Mesothelial cell of epicardium (in vitro differentiated cells): ENCODE measurements at regions not wholly inside any gene's neighbourhood (a gene's known extent, or its start where the extent isn't known, plus 50 kb on each side); places are given as distances from the start of the nearest gene placed in this dataset.

Experiments
- DNase-seq, 2 experiments: peaks; one replicate each; pipeline ENCODE4 v3.0.0; 2021; ENCODE audit warnings: low spot score in 2 of 2; ENCODE audit not compliant: unreplicated experiment in 2 of 2
- H3K27ac Mint-ChIP-seq: 2 replicates; pipeline ENCODE4 v1.8.0; 2021; ENCODE audit warnings: mixed read lengths
- H3K27me3 Mint-ChIP-seq: 2 replicates; pipeline ENCODE4 v1.8.0; 2021; ENCODE audit warnings: low read depth, mixed read lengths
- H3K36me3 Mint-ChIP-seq: 2 replicates; pipeline ENCODE4 v1.8.0; 2021; ENCODE audit warnings: mixed read lengths
- H3K4me1 Mint-ChIP-seq: 2 replicates; pipeline ENCODE4 v1.8.0; 2021; ENCODE audit warnings: mixed read lengths
- H3K4me3 Mint-ChIP-seq: 2 replicates; pipeline ENCODE4 v1.8.0; 2021; ENCODE audit warnings: mild to moderate bottlenecking, moderate library complexity, mixed read lengths
- H3K9me3 Mint-ChIP-seq: 2 replicates; pipeline ENCODE4 v1.8.0; 2021; ENCODE audit warnings: mixed read lengths
- TF ChIP-seq, protein P1 (sequence below): fragments of 200-600 bp; sonication (generic); IDR thresholded peaks from one replicate; pipeline ENCODE4 v1.5.0; 2021; ENCODE audit warnings: antibody characterized with exemption; ENCODE audit not compliant: unreplicated experiment

- Mint-ChIP-seq H3K27ac (no peak overlapping the region), H3K9me3 (no peaks in the 10 kb centered on the region), H3K36me3 (no peaks in the 10 kb centered on the region), H3K4me1 (no peaks in the 10 kb centered on the region), H3K4me3 (no peak overlapping the region), H3K27me3 (peaks cover 66% of the 10 kb centered on the region)
- DNase-seq: peak in 1 of 2 experiments; percentile 53
- TF ChIP-seq, protein P1, sequence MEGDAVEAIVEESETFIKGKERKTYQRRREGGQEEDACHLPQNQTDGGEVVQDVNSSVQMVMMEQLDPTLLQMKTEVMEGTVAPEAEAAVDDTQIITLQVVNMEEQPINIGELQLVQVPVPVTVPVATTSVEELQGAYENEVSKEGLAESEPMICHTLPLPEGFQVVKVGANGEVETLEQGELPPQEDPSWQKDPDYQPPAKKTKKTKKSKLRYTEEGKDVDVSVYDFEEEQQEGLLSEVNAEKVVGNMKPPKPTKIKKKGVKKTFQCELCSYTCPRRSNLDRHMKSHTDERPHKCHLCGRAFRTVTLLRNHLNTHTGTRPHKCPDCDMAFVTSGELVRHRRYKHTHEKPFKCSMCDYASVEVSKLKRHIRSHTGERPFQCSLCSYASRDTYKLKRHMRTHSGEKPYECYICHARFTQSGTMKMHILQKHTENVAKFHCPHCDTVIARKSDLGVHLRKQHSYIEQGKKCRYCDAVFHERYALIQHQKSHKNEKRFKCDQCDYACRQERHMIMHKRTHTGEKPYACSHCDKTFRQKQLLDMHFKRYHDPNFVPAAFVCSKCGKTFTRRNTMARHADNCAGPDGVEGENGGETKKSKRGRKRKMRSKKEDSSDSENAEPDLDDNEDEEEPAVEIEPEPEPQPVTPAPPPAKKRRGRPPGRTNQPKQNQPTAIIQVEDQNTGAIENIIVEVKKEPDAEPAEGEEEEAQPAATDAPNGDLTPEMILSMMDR: peak; percentile 89
Observed at GRCh38 chrX:130994671-130995070, 63.5 kb upstream of the ARHGAP36 start.

- Mint-ChIP-seq H3K27me3 (peaks cover 63% of the 10 kb centered on the region), H3K27ac (no peak overlapping the region), H3K9me3 (no peaks in the 10 kb centered on the region), H3K36me3 (no peaks in the 10 kb centered on the region), H3K4me1 (no peaks in the 10 kb centered on the region), H3K4me3 (no peak overlapping the region)
- no peak for DNase-seq
- TF ChIP-seq, protein P1: no peak
Observed at GRCh38 chrX:130995439-130995838, 62.7 kb upstream of the ARHGAP36 start.

DNA sequence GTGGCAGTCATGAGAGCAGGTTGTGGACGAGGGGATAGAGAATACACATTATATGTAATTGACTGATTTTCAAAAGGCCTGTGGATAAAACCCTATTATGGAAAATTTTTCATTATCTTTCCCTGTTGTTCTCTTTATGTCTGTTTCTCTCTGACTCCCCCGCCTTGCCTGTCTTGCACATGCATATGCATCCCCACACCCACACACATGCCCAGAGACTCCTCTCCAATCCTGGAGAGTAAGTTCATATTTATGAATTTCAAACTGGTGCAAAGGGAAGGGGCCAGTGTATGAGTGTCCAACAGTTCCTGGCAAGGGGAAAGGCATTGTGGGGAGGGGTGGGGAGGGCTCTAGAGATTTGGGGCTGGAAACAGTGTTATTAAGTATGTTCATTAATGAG, 60.8 kb upstream of the ARHGAP36 start:
- Mint-ChIP-seq H3K4me1 (no peaks in the 10 kb centered on the region), H3K36me3 (no peaks in the 10 kb centered on the region), H3K4me3 (no peak overlapping the region), H3K27ac (no peak overlapping the region), H3K27me3 (peaks cover 61% of the 10 kb centered on the region), H3K9me3 (no peaks in the 10 kb centered on the region)
- DNase-seq: no peak
- TF ChIP-seq, protein P1: no peak

- Mint-ChIP-seq H3K4me3 (no peak overlapping the region), H3K36me3 (no peaks in the 10 kb centered on the region), H3K4me1 (no peaks in the 10 kb centered on the region), H3K27ac (no peak overlapping the region), H3K27me3 (peaks cover 51% of the 10 kb centered on the region), H3K9me3 (peaks cover 4% of the 10 kb centered on the region)
- TF ChIP-seq, protein P1: no peak
- DNase-seq: no peak
Observed at GRCh38 chrX:130999360-130999759, 58.8 kb upstream of the ARHGAP36 start.
